ENCODE measurements at regions not wholly inside any gene's neighbourhood (a gene's known extent, or its start where the extent isn't known, plus 50 kb on each side); places are given as distances from the start of the nearest gene placed in this dataset.
"Not testable (repeated sequence)": the region's sequence is repeated elsewhere in the genome, so short reads cannot be mapped to it uniquely, and the experiment has no call there.

GRCh38 chr6:159398633-159399032, 229.4 kb downstream of the FNDC1 start:
- Histone ChIP-seq H3K27me3 (peaks cover 0 to 5% (median 0%) of the 10 kb centered on the region in 4 donors), H3K4me1 (no peaks in the 10 kb centered on the region), H3K9me3 (no peaks in the 10 kb centered on the region), H3K27ac (no peak overlapping the region), H3K4me3 (no peak overlapping the region), H3K36me3 (no peaks in the 10 kb centered on the region)
- no peak for DNase-seq
- intact Hi-C loops (cut with DNase I), result no loop called here
- TF ChIP-seq CTCF (IDR thresholded peaks at IDR 0.05), result no peak
- no peak for TF ChIP-seq POLR2A (IDR thresholded peaks at IDR 0.05)
- 76 to 77% methylated on average over 2 of the region's 2 CpGs for WGBS, 2 donors

GRCh38 chr6:159397753-159398152, 228.6 kb downstream of the FNDC1 start:
- intact Hi-C loops (cut with DNase I), result no loop called here
- Histone ChIP-seq H3K9me3 (no peaks in the 10 kb centered on the region), H3K36me3 (no peaks in the 10 kb centered on the region), H3K4me3 (no peak overlapping the region), H3K27ac (no peak overlapping the region), H3K4me1 (no peaks in the 10 kb centered on the region), H3K27me3 (peaks cover 0 to 5% (median 0%) of the 10 kb centered on the region in 4 donors)
- TF ChIP-seq POLR2A (IDR thresholded peaks at IDR 0.05), result no peak
- no peak for TF ChIP-seq CTCF (IDR thresholded peaks at IDR 0.05)
- DNase-seq, result no peak

GRCh38 chr6:159395609-159396008, 226.4 kb downstream of the FNDC1 start:
- Histone ChIP-seq H3K4me1 (peaks cover 0 to 1% (median 0%) of the 10 kb centered on the region in 3 donors), H3K4me3 (no peak overlapping the region), H3K27me3 (no peaks in the 10 kb centered on the region), H3K36me3 (no peaks in the 10 kb centered on the region), H3K27ac (no peak overlapping the region), H3K9me3 (no peaks in the 10 kb centered on the region)
- no peak for DNase-seq
- WGBS, 2 donors, result 80 to 82% methylated on average over 4 to 6 of the region's 6 CpGs
- intact Hi-C loops (cut with DNase I), result no loop called here
- TF ChIP-seq CTCF (IDR thresholded peaks at IDR 0.05) (no peak), POLR2A (IDR thresholded peaks at IDR 0.05) (no peak)

GRCh38 chr6:159392695-159393094, 223.5 kb downstream of the FNDC1 start:
- H3K9me3 ChIP-seq; intact Hi-C loops (cut with DNase I); H3K27me3 ChIP-seq; H3K36me3 ChIP-seq; H3K4me3 ChIP-seq; H3K27ac ChIP-seq; H3K4me1 ChIP-seq; DNase-seq: not testable (repeated sequence)
- 86 to 89% methylated on average over 3 of the region's 3 CpGs for WGBS, 2 donors

- H3K4me3 ChIP-seq, result no peak overlapping the region
- no peak for DNase-seq
- H3K9me3 ChIP-seq, result no peaks in the 10 kb centered on the region
- H3K4me1 ChIP-seq, result peaks cover 0 to 7% (median 0%) of the 10 kb centered on the region in 3 donors
- H3K27me3 ChIP-seq, result no peaks in the 10 kb centered on the region
- H3K27ac ChIP-seq, result no peak overlapping the region
- H3K36me3 ChIP-seq, result no peaks in the 10 kb centered on the region
- WGBS, 2 donors, result 57 to 64% methylated on average over 3 of the region's 3 CpGs
- no peak for TF ChIP-seq CTCF (IDR thresholded peaks at IDR 0.05)
- intact Hi-C loops (cut with DNase I), result no loop called here
Observed at GRCh38 chr6:159390381-159390780, 221.2 kb downstream of the FNDC1 start.

- intact Hi-C loops (cut with DNase I), result no loop called here
- peaks cover 0 to 7% (median 0%) of the 10 kb centered on the region in 3 donors for H3K4me1 ChIP-seq
- no peak overlapping the region for H3K27ac ChIP-seq
- H3K27me3 ChIP-seq, result no peaks in the 10 kb centered on the region
- 15 to 20% methylated on average over 3 of the region's 3 CpGs for whole genome bisulfite sequencing, 2 donors
- no peak overlapping the region for H3K4me3 ChIP-seq
- no peak for TF ChIP-seq POLR2A (IDR thresholded peaks at IDR 0.05)
- no peak for TF ChIP-seq CTCF (IDR thresholded peaks at IDR 0.05)
- no peaks in the 10 kb centered on the region for H3K36me3 ChIP-seq
- no peaks in the 10 kb centered on the region for H3K9me3 ChIP-seq
- no peak for DNase-seq
Observed at GRCh38 chr6:159389695-159390094, 220.5 kb downstream of the FNDC1 start.
